A549 (cell line): ENCODE measurements at regions not wholly inside any gene's neighbourhood (a gene's known extent, or its start where the extent isn't known, plus 50 kb on each side); places are given as distances from the start of the nearest gene placed in this dataset.

Source experiments
- ATAC-seq, 2 experiments: fragments of 200-7000 bp in 1 of 2; fragments of >200 bp in 1 of 2; cut with Nextera tagmentation in 1 of 2; cut with Tn5 transposase in 1 of 2; 3 replicates each; pipeline versions ENCODE4 v1.8.0 to v1.9.1; 2018 to 2020; ENCODE audit warnings: mild to moderate bottlenecking in 1 of 2, moderate library complexity in 1 of 2
- CTCF ChIA-PET: fragments of 300-600 bp; sonication (Branson Sonifier 250); formaldehyde crosslinking; extraction: SDS; loops from one replicate; lab custom pipeline; 2021; ENCODE audit warnings: antibody characterized with exemption, inconsistent platforms; lab: Yijun Ruan, JAX
- POLR2A ChIA-PET: fragments of 350-600 bp; formaldehyde crosslinking; extraction: SDS; loops from one replicate; lab custom pipeline; 2021; ENCODE audit warnings: antibody characterized with exemption, inconsistent platforms; lab: Yijun Ruan, JAX
- DNase-seq, 2 experiments: peaks; one replicate each; pipeline versions ENCODE4 v3.0.0 to v3.0.0-alpha.2; 2011 to 2016; ENCODE audit warnings: low read depth in 1 of 2, low spot score in 1 of 2
- FAIRE-seq: peaks from 2 replicates; lab custom pipeline; 2011; peaks lifted over from hg19 to GRCh38; lab: Jason Lieb, UNC
- H3K27ac ChIP-seq, 2 experiments: fragments of >200 bp; sonication (Bioruptor Twin); formaldehyde crosslinking; 3 replicates each; pipeline ENCODE4 v1.5.1; 2016 to 2017
- H3K4me1 ChIP-seq: fragments of >200 bp; sonication (Bioruptor Twin); formaldehyde crosslinking; 3 replicates; pipeline ENCODE4 v1.6.1; 2016
- H3K4me2 ChIP-seq: fragments of >200 bp; sonication (Bioruptor Twin); formaldehyde crosslinking; 3 replicates; pipeline ENCODE4 v1.6.1; 2016
- H3K4me3 ChIP-seq: fragments of >200 bp; sonication (Bioruptor Twin); formaldehyde crosslinking; 3 replicates; pipeline ENCODE4 v1.5.1; 2016
- H3K9me3 ChIP-seq: fragments of >200 bp; sonication (Bioruptor Twin); formaldehyde crosslinking; 3 replicates; pipeline ENCODE4 v1.6.1; 2016
- BHLHE40 ChIP-seq: IDR thresholded peaks from 2 replicates; pipeline ENCODE4 v1.6.1; 2012; ENCODE audit warnings: low read depth, low read length, inconsistent platforms
- CBX2 ChIP-seq: fragments of 200-600 bp; sonication (generic); IDR thresholded peaks from 2 replicates; pipeline ENCODE4 v1.6.1; 2016; ENCODE audit warnings: low read depth, mild to moderate bottlenecking, borderline replicate concordance
- CBX8 ChIP-seq: fragments of 200-600 bp; sonication (generic); IDR thresholded peaks from 2 replicates; pipeline ENCODE4 v1.6.1; 2016
- CEBPB ChIP-seq, 2 experiments: fragments of >200 bp in 1 of 2; sonication (Bioruptor Twin) in 1 of 2; formaldehyde crosslinking in 1 of 2; IDR thresholded peaks; 2 replicates each; pipeline ENCODE4 v1.6.1; 2012 to 2016
- CHD2 ChIP-seq: fragments of 150-350 bp; IDR thresholded peaks from 2 replicates; pipeline ENCODE4 v1.6.1; 2014; ENCODE audit warnings: low read length; ENCODE audit not compliant: partially characterized antibody
- EHF ChIP-seq: fragments of 250-450 bp; sonication (Bioruptor Pico); IDR thresholded peaks from 2 replicates; pipeline ENCODE4 v1.5.0; 2020; ENCODE audit warnings: mild to moderate bottlenecking
- EHMT2 ChIP-seq: fragments of 200-600 bp; sonication (generic); IDR thresholded peaks from 2 replicates; pipeline ENCODE4 v1.6.1; 2016; ENCODE audit warnings: antibody characterized with exemption, low read depth, mild to moderate bottlenecking, moderate library complexity
- ELK1 ChIP-seq: fragments of 150-350 bp; IDR thresholded peaks from 2 replicates; pipeline ENCODE4 v1.6.1; 2014; ENCODE audit warnings: low read depth, mild to moderate bottlenecking, low read length
- EP300 ChIP-seq, 2 experiments: fragments of >200 bp; sonication (Bioruptor Twin); formaldehyde crosslinking; IDR thresholded peaks; 2 replicates in 1 of 2; 3 replicates in 1 of 2; pipeline ENCODE4 v1.6.1; 2016 to 2017
- FOSB ChIP-seq: fragments of 250-450 bp; sonication (Bioruptor Pico); IDR thresholded peaks from 2 replicates; pipeline ENCODE4 v1.5.0; 2020; ENCODE audit warnings: mild to moderate bottlenecking, moderate library complexity
- FOSL2 ChIP-seq, 2 experiments: fragments of 450-650 bp in 1 of 2; fragments of >200 bp in 1 of 2; sonication (Bioruptor Twin) in 1 of 2; formaldehyde crosslinking; IDR thresholded peaks; 2 replicates each; pipeline versions ENCODE4 v1.5.0 to v1.6.1; 2016 to 2020; ENCODE audit warnings: mild to moderate bottlenecking in 1 of 2, moderate library complexity in 1 of 2
- FOXS1 ChIP-seq: fragments of 250-450 bp; sonication (Bioruptor Pico); IDR thresholded peaks from 2 replicates; pipeline ENCODE4 v1.5.0; 2020; ENCODE audit warnings: mild to moderate bottlenecking, moderate library complexity
- HMGXB4 ChIP-seq: fragments of 250-450 bp; sonication (Bioruptor Pico); IDR thresholded peaks from 2 replicates; pipeline ENCODE4 v1.5.0; 2021; ENCODE audit warnings: mild to moderate bottlenecking, moderate library complexity, borderline replicate concordance
- HOXA7 ChIP-seq: fragments of 250-450 bp; sonication (Bioruptor Pico); IDR thresholded peaks from 2 replicates; pipeline ENCODE4 v1.5.0; 2020; ENCODE audit warnings: mild to moderate bottlenecking, moderate library complexity
- HOXB13 ChIP-seq: fragments of 250-450 bp; sonication (Bioruptor Pico); IDR thresholded peaks from 2 replicates; pipeline ENCODE4 v1.5.0; 2020; ENCODE audit warnings: low read depth, mild to moderate bottlenecking, moderate library complexity
- JUN ChIP-seq, 2 experiments: fragments of >200 bp; sonication (Bioruptor Twin); formaldehyde crosslinking; IDR thresholded peaks; 2 replicates in 1 of 2; 3 replicates in 1 of 2; pipeline ENCODE4 v1.6.1; 2016 to 2017
- KDM1A ChIP-seq: fragments of 200-600 bp; sonication (generic); IDR thresholded peaks from 2 replicates; pipeline ENCODE4 v1.6.1; 2016; ENCODE audit warnings: low read depth, mild to moderate bottlenecking
- KDM5A ChIP-seq: fragments of 200-600 bp; sonication (generic); IDR thresholded peaks from 2 replicates; pipeline ENCODE4 v1.6.1; 2016; ENCODE audit warnings: antibody characterized with exemption, mild to moderate bottlenecking
- MAFK ChIP-seq: fragments of 450-650 bp; IDR thresholded peaks from 2 replicates; pipeline ENCODE4 v1.6.1; 2014; ENCODE audit not compliant: partially characterized antibody
- MAZ ChIP-seq: fragments of 150-350 bp; IDR thresholded peaks from 2 replicates; pipeline ENCODE4 v1.6.1; 2014; ENCODE audit warnings: antibody characterized with exemption, low read depth, low read length, borderline replicate concordance
- NFE2L2 ChIP-seq: fragments of 150-350 bp; conservative IDR thresholded peaks from 2 replicates; pipeline ENCODE4 v1.6.1; 2014; ENCODE audit warnings: low read length
- NPAS2 ChIP-seq: fragments of 250-450 bp; sonication (Bioruptor Pico); IDR thresholded peaks from 2 replicates; pipeline ENCODE4 v1.8.0; 2022; ENCODE audit warnings: mild to moderate bottlenecking, moderate library complexity, borderline replicate concordance
- PHF8 ChIP-seq: fragments of 200-600 bp; sonication (generic); IDR thresholded peaks from 2 replicates; pipeline ENCODE4 v1.6.1; 2016; ENCODE audit warnings: low read depth, mild to moderate bottlenecking, antibody characterized with exemption, moderate library complexity, borderline replicate concordance
- POLR2A ChIP-seq: IDR thresholded peaks from 2 replicates; pipeline ENCODE4 v1.6.1; 2012; ENCODE audit warnings: mild to moderate bottlenecking, low read length
- POLR2AphosphoS2 ChIP-seq: conservative IDR thresholded peaks from 2 replicates; pipeline ENCODE4 v1.6.1; 2012; ENCODE audit warnings: low read length, improper control_type of control experiment, inconsistent platforms
- RARB ChIP-seq: fragments of 250-450 bp; sonication (Bioruptor Pico); IDR thresholded peaks from 2 replicates; pipeline ENCODE4 v1.8.0; 2021; ENCODE audit warnings: mild to moderate bottlenecking, moderate library complexity
- RFX5 ChIP-seq: fragments of 450-650 bp; IDR thresholded peaks from 2 replicates; pipeline ENCODE4 v1.7.1; 2014; ENCODE audit warnings: antibody characterized with exemption, mild to moderate bottlenecking, moderate library complexity
- RNF2 ChIP-seq: fragments of 200-600 bp; sonication (generic); IDR thresholded peaks from 2 replicates; pipeline ENCODE4 v1.6.1; 2016; ENCODE audit warnings: low read depth, mild to moderate bottlenecking, antibody characterized with exemption, moderate library complexity, borderline replicate concordance
- SMC3 ChIP-seq: fragments of >200 bp; sonication (Bioruptor Twin); formaldehyde crosslinking; IDR thresholded peaks from 3 replicates; pipeline ENCODE4 v1.6.1; 2018; ENCODE audit warnings: inconsistent platforms
- SREBF2 ChIP-seq: fragments of 450-650 bp; IDR thresholded peaks from 2 replicates; pipeline ENCODE4 v1.6.1; 2014; ENCODE audit warnings: mild to moderate bottlenecking, moderate library complexity
- TP53 ChIP-seq: fragments of 250-450 bp; sonication (Bioruptor Pico); IDR thresholded peaks from 2 replicates; pipeline ENCODE4 v1.5.0; 2021; ENCODE audit warnings: mild to moderate bottlenecking, moderate library complexity
- ZC3H11A ChIP-seq: fragments of 450-650 bp; IDR thresholded peaks from 2 replicates; pipeline ENCODE4 v1.6.1; 2014; ENCODE audit warnings: antibody characterized with exemption, mild to moderate bottlenecking
- ZNF302 ChIP-seq: fragments of 250-450 bp; sonication (Bioruptor Pico); IDR thresholded peaks from 2 replicates; pipeline ENCODE4 v1.9.0; 2021; ENCODE audit warnings: inconsistent platforms, mild to moderate bottlenecking, moderate library complexity
- WGBS: methylation state at CpG from one replicate; pipeline ENCODE4 v1.1.6; 2017; ENCODE audit errors: missing lambda C conversion rate; 5-methylcytosine and 5-hydroxymethylcytosine counted together
- TF ChIP-seq, protein P1 (sequence below): IDR thresholded peaks from 2 replicates; pipeline ENCODE4 v1.6.1; 2012; ENCODE audit warnings: low read depth, borderline replicate concordance
- TF ChIP-seq, protein P2 (sequence below): fragments of >200 bp; sonication (Bioruptor Twin); formaldehyde crosslinking; IDR thresholded peaks from 2 replicates; pipeline ENCODE4 v1.6.1; 2016
- TF ChIP-seq, protein P3 (sequence below): IDR thresholded peaks from 2 replicates; pipeline ENCODE4 v1.6.1; 2012

DNA sequence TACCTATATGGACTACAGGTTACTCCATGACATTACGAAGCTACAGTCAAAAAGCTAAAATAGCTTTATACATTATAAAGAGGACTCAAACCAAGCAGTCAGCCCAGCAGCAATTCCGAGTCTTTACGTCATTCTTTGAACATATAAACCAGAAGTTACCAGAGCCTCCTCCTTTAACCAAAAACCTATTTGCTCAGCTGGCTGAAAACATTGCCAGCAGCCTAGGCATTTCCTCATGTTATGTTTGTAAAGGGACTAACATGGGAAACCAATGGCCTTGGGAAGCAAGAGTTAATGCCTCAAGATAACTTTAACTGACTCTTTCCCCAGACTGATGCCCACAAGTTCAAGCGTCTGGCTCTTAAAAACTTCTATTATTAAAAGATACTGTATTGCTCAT is 104.1 kb upstream of the ZNF492 start:
- Histone ChIP-seq H3K27ac (no peak overlapping the region), H3K9me3 (peaks cover 33% of the 10 kb centered on the region), H3K4me2 (no peak overlapping the region), H3K4me3 (no peak overlapping the region), H3K4me1 (no peaks in the 10 kb centered on the region)
- CTCF ChIA-PET, result no interaction called here
- POLR2A ChIA-PET, result no interaction called here
- WGBS, result 13% methylated on average over 4 of the region's 4 CpGs
- DNase-seq (no peak), FAIRE-seq (no peak), ATAC-seq (no peak)
- TF ChIP-seq POLR2AphosphoS2 (no peak), EHMT2 (no peak), EP300 (IDR thresholded peaks at IDR 0.05) (no peak), SMC3 (no peak), EHF (CRISPR knock-in tag) (no peak), CEBPB (IDR thresholded peaks at IDR 0.05) (no peak), RFX5 (no peak), ELK1 (no peak), CHD2 (no peak), HOXA7 (no peak), JUN (IDR thresholded peaks at IDR 0.05) (no peak), RNF2 (no peak), ZNF302 (CRISPR knock-in tag) (no peak), FOSL2 (IDR thresholded peaks at IDR 0.05) (no peak), FOSL2 (CRISPR knock-in tag; IDR thresholded peaks at IDR 0.05) (no peak), KDM5A (no peak), FOSB (no peak)
- TF ChIP-seq, protein P1, sequence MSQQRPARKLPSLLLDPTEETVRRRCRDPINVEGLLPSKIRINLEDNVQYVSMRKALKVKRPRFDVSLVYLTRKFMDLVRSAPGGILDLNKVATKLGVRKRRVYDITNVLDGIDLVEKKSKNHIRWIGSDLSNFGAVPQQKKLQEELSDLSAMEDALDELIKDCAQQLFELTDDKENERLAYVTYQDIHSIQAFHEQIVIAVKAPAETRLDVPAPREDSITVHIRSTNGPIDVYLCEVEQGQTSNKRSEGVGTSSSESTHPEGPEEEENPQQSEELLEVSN, result no peak
- TF ChIP-seq, protein P2, sequence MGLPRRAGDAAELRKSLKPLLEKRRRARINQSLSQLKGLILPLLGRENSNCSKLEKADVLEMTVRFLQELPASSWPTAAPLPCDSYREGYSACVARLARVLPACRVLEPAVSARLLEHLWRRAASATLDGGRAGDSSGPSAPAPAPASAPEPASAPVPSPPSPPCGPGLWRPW, result no peak

DNA sequence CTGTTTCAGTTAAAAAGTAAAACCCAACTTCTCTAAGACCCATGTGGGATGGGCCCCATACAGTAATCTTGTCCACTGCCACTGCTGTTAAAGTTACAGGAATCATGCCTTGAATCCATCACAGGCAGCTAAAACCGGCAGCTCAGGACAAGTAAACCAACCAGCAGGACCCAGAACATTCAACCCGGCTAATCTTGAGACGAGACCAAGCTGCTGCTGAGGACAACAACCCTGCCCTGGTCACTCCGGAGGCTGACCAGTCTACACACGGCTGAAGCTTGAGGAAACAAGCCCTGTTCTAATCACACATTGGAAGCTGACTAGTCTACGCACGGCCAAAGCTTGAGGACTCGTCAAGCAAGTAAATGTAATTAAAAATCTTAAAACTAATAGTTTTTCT is 105.2 kb upstream of the ZNF492 start:
- FAIRE-seq (no peak), ATAC-seq (no peak), DNase-seq (no peak)
- ChIA-PET POLR2A (no interaction called here), CTCF (no interaction called here)
- no peak overlapping the region for H3K4me3 ChIP-seq
- H3K4me2 ChIP-seq, result no peak overlapping the region
- H3K27ac ChIP-seq, result no peak overlapping the region
- no peak for TF ChIP-seq TP53 (CRISPR knock-in tag)
- no peak for TF ChIP-seq PHF8
- TF ChIP-seq RNF2, result no peak
- no peak for TF ChIP-seq SREBF2
- no peaks in the 10 kb centered on the region for H3K4me1 ChIP-seq
- peaks cover 37% of the 10 kb centered on the region for H3K9me3 ChIP-seq
- 2% methylated on average over 8 of the region's 8 CpGs for WGBS

- FAIRE-seq (no peak), ATAC-seq (no peak), DNase-seq (no peak)
- Histone ChIP-seq H3K27ac (no peak overlapping the region), H3K9me3 (peaks cover 35% of the 10 kb centered on the region), H3K4me2 (no peak overlapping the region), H3K4me3 (no peak overlapping the region), H3K4me1 (no peaks in the 10 kb centered on the region)
- POLR2A ChIA-PET, result no interaction called here
- CTCF ChIA-PET, result no interaction called here
- 22% methylated on average over 12 of the region's 12 CpGs for WGBS
- TF ChIP-seq NFE2L2, result no peak
- no peak for TF ChIP-seq KDM1A
- no peak for TF ChIP-seq CBX2
- no peak for TF ChIP-seq PHF8
- TF ChIP-seq BHLHE40, result no peak
- no peak for TF ChIP-seq ZC3H11A
- TF ChIP-seq MAFK, result no peak
- no peak for TF ChIP-seq CBX8
- TF ChIP-seq RARB (CRISPR knock-in tag), result no peak
- TF ChIP-seq JUN (IDR thresholded peaks at IDR 0.05), result no peak
- TF ChIP-seq, protein P3, sequence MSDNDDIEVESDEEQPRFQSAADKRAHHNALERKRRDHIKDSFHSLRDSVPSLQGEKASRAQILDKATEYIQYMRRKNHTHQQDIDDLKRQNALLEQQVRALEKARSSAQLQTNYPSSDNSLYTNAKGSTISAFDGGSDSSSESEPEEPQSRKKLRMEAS, result no peak
- TF ChIP-seq HOXA7, result no peak
- TF ChIP-seq MAZ, result no peak
- TF ChIP-seq POLR2A, result no peak
- no peak for TF ChIP-seq FOXS1 (CRISPR knock-in tag)
- no peak for TF ChIP-seq HOXB13 (CRISPR knock-in tag)
- no peak for TF ChIP-seq HMGXB4 (CRISPR knock-in tag)
- TF ChIP-seq NPAS2 (CRISPR knock-in tag), result no peak
- TF ChIP-seq POLR2AphosphoS2, result no peak
These were observed 105.4 kb upstream of the ZNF98 start for GRCh38 chr19:22527554-22527953.
